ENCODE measurements at regions not wholly inside any gene's neighbourhood (a gene's known extent, or its start where the extent isn't known, plus 50 kb on each side); places are given as distances from the start of the nearest gene placed in this dataset.

DNA sequence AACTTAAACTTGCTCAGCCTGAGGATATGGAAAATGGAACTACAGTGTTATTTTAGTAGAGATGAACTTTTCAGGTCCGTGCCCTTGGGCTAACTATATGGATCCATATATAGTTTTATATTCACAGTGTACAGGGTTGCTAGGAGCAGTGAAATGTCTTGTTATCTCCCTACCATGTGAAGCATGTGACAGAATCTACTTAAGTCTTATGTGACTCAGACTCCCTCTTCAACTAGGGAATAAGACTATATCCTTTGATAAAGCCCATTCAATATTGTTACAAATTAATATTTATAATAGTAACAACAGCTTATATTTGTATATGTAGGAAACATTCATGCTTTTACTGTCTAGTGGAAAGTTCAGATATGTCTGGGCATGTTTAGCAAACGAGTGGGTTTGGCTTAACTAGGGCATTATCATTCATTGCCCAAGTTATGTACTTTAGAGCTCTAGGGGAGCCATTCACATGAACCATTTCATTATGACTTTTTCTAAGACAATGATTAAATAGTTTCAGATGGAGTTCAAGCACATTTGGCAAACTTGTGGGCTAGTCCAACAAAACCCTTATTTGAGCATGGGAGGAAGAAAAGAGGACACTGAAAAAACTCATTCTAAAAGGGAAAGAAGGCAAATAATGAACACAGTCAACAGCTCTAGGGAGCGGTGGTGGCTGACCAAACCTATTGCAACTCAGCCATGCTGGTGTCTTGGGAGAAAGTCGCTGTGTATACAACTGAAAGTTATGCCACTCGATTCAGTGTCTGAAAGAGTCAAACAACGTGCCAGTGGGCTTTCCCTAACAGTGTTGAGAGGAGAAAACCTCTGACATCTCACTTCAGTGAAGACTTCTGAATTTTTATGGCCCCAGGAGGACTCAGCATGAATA is 305.9 kb upstream of the G2E3 start:
- TF ChIP-seq, protein P1, sequence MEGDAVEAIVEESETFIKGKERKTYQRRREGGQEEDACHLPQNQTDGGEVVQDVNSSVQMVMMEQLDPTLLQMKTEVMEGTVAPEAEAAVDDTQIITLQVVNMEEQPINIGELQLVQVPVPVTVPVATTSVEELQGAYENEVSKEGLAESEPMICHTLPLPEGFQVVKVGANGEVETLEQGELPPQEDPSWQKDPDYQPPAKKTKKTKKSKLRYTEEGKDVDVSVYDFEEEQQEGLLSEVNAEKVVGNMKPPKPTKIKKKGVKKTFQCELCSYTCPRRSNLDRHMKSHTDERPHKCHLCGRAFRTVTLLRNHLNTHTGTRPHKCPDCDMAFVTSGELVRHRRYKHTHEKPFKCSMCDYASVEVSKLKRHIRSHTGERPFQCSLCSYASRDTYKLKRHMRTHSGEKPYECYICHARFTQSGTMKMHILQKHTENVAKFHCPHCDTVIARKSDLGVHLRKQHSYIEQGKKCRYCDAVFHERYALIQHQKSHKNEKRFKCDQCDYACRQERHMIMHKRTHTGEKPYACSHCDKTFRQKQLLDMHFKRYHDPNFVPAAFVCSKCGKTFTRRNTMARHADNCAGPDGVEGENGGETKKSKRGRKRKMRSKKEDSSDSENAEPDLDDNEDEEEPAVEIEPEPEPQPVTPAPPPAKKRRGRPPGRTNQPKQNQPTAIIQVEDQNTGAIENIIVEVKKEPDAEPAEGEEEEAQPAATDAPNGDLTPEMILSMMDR (IDR thresholded peaks at IDR 0.05): no peak
- TF ChIP-seq POLR2AphosphoS5 (IDR thresholded peaks at IDR 0.05): no peak
- TF ChIP-seq POLR2A (IDR thresholded peaks at IDR 0.05): no peak

Data from gastroesophageal sphincter (tissue), 3 donors.